ENCODE measurements at regions not wholly inside any gene's neighbourhood (a gene's known extent, or its start where the extent isn't known, plus 50 kb on each side); places are given as distances from the start of the nearest gene placed in this dataset.
A peak's percentile ranks its signal among the peaks of the same experiment; 100 is the strongest.

GRCh38 chr5:103758996-103759395, 196.4 kb upstream of the NUDT12 start:
- TF ChIP-seq CTCF (IDR thresholded peaks at IDR 0.05; ENCODE audit: low read depth, low read length) = no peak
- no peaks in the 10 kb centered on the region for H3K27me3 ChIP-seq (ENCODE audit: control insufficient read depth, insufficient read depth, low read length)
- ChIA-PET POLR2A (no interaction called here), CTCF (no interaction called here)
- H3K27ac ChIP-seq (ENCODE audit: low read depth, low read length) = no peak overlapping the region
- no peaks in the 10 kb centered on the region for H3K9me3 ChIP-seq (ENCODE audit: control insufficient read depth, insufficient read depth, low read length)
- DNase-seq (ENCODE audit: low read depth, low spot score) = no peak
- H3K4me3 ChIP-seq (ENCODE audit: low read depth, low read length) = no peak overlapping the region

GRCh38 chr5:103755974-103756373, 193.4 kb upstream of the NUDT12 start:
- no peak for TF ChIP-seq CTCF (IDR thresholded peaks at IDR 0.05; ENCODE audit: low read depth, low read length)
- ChIA-PET POLR2A (no interaction called here), CTCF (no interaction called here)
- Histone ChIP-seq H3K9me3 (ENCODE audit: control insufficient read depth, insufficient read depth, low read length) (no peaks in the 10 kb centered on the region), H3K27ac (ENCODE audit: low read depth, low read length) (no peak overlapping the region), H3K27me3 (ENCODE audit: control insufficient read depth, insufficient read depth, low read length) (no peaks in the 10 kb centered on the region), H3K4me3 (ENCODE audit: low read depth, low read length) (no peak overlapping the region)
- no peak for DNase-seq (ENCODE audit: low read depth, low spot score)

GRCh38 chr5:103745353-103746065, 182.9 kb upstream of the NUDT12 start:
- Histone ChIP-seq H3K4me3 (ENCODE audit: low read depth, low read length) (no peak overlapping the region), H3K27me3 (ENCODE audit: control insufficient read depth, insufficient read depth, low read length) (no peaks in the 10 kb centered on the region), H3K27ac (ENCODE audit: low read depth, low read length) (no peak overlapping the region), H3K9me3 (ENCODE audit: control insufficient read depth, insufficient read depth, low read length) (no peaks in the 10 kb centered on the region)
- ChIA-PET POLR2A (no interaction called here), CTCF (no interaction called here)
- no peak for DNase-seq (ENCODE audit: low read depth, low spot score)
- TF ChIP-seq CTCF (IDR thresholded peaks at IDR 0.05; ENCODE audit: low read depth, low read length) = no peak

- Histone ChIP-seq H3K4me3 (ENCODE audit: low read depth, low read length) (no peak overlapping the region), H3K27me3 (ENCODE audit: control insufficient read depth, insufficient read depth, low read length) (no peaks in the 10 kb centered on the region), H3K27ac (ENCODE audit: low read depth, low read length) (no peak overlapping the region), H3K9me3 (ENCODE audit: control insufficient read depth, insufficient read depth, low read length) (no peaks in the 10 kb centered on the region)
- no peak for TF ChIP-seq CTCF (IDR thresholded peaks at IDR 0.05; ENCODE audit: low read depth, low read length)
- POLR2A ChIA-PET = no interaction called here
- peak; percentile 2 for DNase-seq (ENCODE audit: low read depth, low spot score)
- CTCF ChIA-PET = no interaction called here
Measured at GRCh38 chr5:103744159-103744558, 181.6 kb upstream of the NUDT12 start.

- no peak overlapping the region for H3K27ac ChIP-seq (ENCODE audit: low read depth, low read length)
- no peak for TF ChIP-seq CTCF (IDR thresholded peaks at IDR 0.05; ENCODE audit: low read depth, low read length)
- H3K4me3 ChIP-seq (ENCODE audit: low read depth, low read length) = no peak overlapping the region
- DNase-seq (ENCODE audit: low read depth, low spot score) = no peak
- no peaks in the 10 kb centered on the region for H3K27me3 ChIP-seq (ENCODE audit: control insufficient read depth, insufficient read depth, low read length)
- ChIA-PET POLR2A (no interaction called here), CTCF (no interaction called here)
- no peaks in the 10 kb centered on the region for H3K9me3 ChIP-seq (ENCODE audit: control insufficient read depth, insufficient read depth, low read length)
Measured at GRCh38 chr5:103743421-103743820, 180.8 kb upstream of the NUDT12 start.
